ENCODE measurements at regions not wholly inside any gene's neighbourhood (a gene's known extent, or its start where the extent isn't known, plus 50 kb on each side); places are given as distances from the start of the nearest gene placed in this dataset.

GRCh38 chr11:112793416-112793815, 167.8 kb upstream of the NCAM1 start:
- Mint-ChIP-seq H3K27me3 (peaks cover 0 to 8% (median 5%) of the 10 kb centered on the region in 5 donors), H3K27ac (no peak overlapping the region), H3K36me3 (no peaks in the 10 kb centered on the region), H3K4me3 (no peak overlapping the region), H3K9me3 (no peaks in the 10 kb centered on the region), H3K4me1 (peaks cover 0 to 12% (median 4%) of the 10 kb centered on the region in 7 donors)
- no peak overlapping the region for H3K4me3 ChIP-seq (ENCODE audit: low read length)
- H3K27me3 ChIP-seq (ENCODE audit: control insufficient read depth in 2 of 2, insufficient read depth in 2 of 2, low read length in 2 of 2): no peaks in the 10 kb centered on the region
- H3K9me3 ChIP-seq (ENCODE audit: control insufficient read depth in 2 of 3, low read length in 3 of 3): no peaks in the 10 kb centered on the region
- H3K27ac ChIP-seq (ENCODE audit: low read depth, low read length): no peak overlapping the region
- no peak for DNase-seq
- ChIA-PET POLR2A (no interaction called here), CTCF (no interaction called here)
- H3K36me3 ChIP-seq (ENCODE audit: control insufficient read depth in 2 of 3, insufficient read depth in 3 of 3, low read length in 3 of 3): no peaks in the 10 kb centered on the region
- H3K4me1 ChIP-seq (ENCODE audit: control insufficient read depth in 2 of 2, insufficient read depth in 2 of 2, low read length in 2 of 2): no peaks in the 10 kb centered on the region
- intact Hi-C loops (cut with micrococcal nuclease): no loop called here
- no peak for ATAC-seq

- Mint-ChIP-seq H3K4me1 (peaks cover 0 to 12% (median 4%) of the 10 kb centered on the region in 7 donors), H3K27ac (no peak overlapping the region), H3K4me3 (no peak overlapping the region), H3K9me3 (no peaks in the 10 kb centered on the region), H3K27me3 (peaks cover 6 to 17% (median 9%) of the 10 kb centered on the region in 5 donors), H3K36me3 (no peaks in the 10 kb centered on the region)
- Histone ChIP-seq H3K36me3 (ENCODE audit: control insufficient read depth in 2 of 3, insufficient read depth in 3 of 3, low read length in 3 of 3) (no peaks in the 10 kb centered on the region), H3K27ac (ENCODE audit: low read depth, low read length) (no peak overlapping the region), H3K9me3 (ENCODE audit: control insufficient read depth in 2 of 3, low read length in 3 of 3) (no peaks in the 10 kb centered on the region), H3K27me3 (ENCODE audit: control insufficient read depth in 2 of 2, insufficient read depth in 2 of 2, low read length in 2 of 2) (no peaks in the 10 kb centered on the region), H3K4me1 (ENCODE audit: control insufficient read depth in 2 of 2, insufficient read depth in 2 of 2, low read length in 2 of 2) (no peaks in the 10 kb centered on the region), H3K4me3 (ENCODE audit: low read length) (no peak overlapping the region)
- no peak for DNase-seq
- ATAC-seq: no peak
- CTCF ChIA-PET: no interaction called here
- POLR2A ChIA-PET: no interaction called here
- intact Hi-C loops (cut with micrococcal nuclease): loop anchor here in 1 of 2 donors (2.0 kb wide), 1 partner anchor 206 kb away; no protein-coding TSS in a partner anchor
Observed at GRCh38 chr11:112794331-112794846, 166.8 kb upstream of the NCAM1 start.

GRCh38 chr11:112795142-112795815, 165.9 kb upstream of the NCAM1 start:
- ChIA-PET CTCF (interaction anchor here (1.1 kb wide), 1 partner anchor 208 kb away, joined by 4 read pairs; no protein-coding TSS in a partner anchor), POLR2A (no interaction called here)
- Histone ChIP-seq H3K4me3 (ENCODE audit: low read length) (no peak overlapping the region), H3K4me1 (ENCODE audit: control insufficient read depth in 2 of 2, insufficient read depth in 2 of 2, low read length in 2 of 2) (no peaks in the 10 kb centered on the region), H3K27ac (ENCODE audit: low read depth, low read length) (no peak overlapping the region), H3K36me3 (ENCODE audit: control insufficient read depth in 2 of 3, insufficient read depth in 3 of 3, low read length in 3 of 3) (no peaks in the 10 kb centered on the region), H3K9me3 (ENCODE audit: control insufficient read depth in 2 of 3, low read length in 3 of 3) (no peaks in the 10 kb centered on the region), H3K27me3 (ENCODE audit: control insufficient read depth in 2 of 2, insufficient read depth in 2 of 2, low read length in 2 of 2) (no peaks in the 10 kb centered on the region)
- DNase-seq: peak in 2 of 9 donors; percentile 11 to 14
- no peaks in the 10 kb centered on the region for H3K9me3 Mint-ChIP-seq
- no peaks in the 10 kb centered on the region for H3K36me3 Mint-ChIP-seq
- no peak overlapping the region for H3K4me3 Mint-ChIP-seq
- peaks cover 6 to 20% (median 13%) of the 10 kb centered on the region in 5 donors for H3K27me3 Mint-ChIP-seq
- no peak overlapping the region for H3K27ac Mint-ChIP-seq
- ATAC-seq: no peak
- peaks cover 0 to 12% (median 4%) of the 10 kb centered on the region in 7 donors for H3K4me1 Mint-ChIP-seq
- intact Hi-C loops (cut with micrococcal nuclease): loop anchor here (1.0 to 5.0 kb wide), 4 partner anchors 206 to 576 kb away; no protein-coding TSS in a partner anchor

GRCh38 chr11:112795911-112796649, 165.1 kb upstream of the NCAM1 start:
- Histone ChIP-seq H3K27ac (ENCODE audit: low read depth, low read length) (no peak overlapping the region), H3K4me1 (ENCODE audit: control insufficient read depth in 2 of 2, insufficient read depth in 2 of 2, low read length in 2 of 2) (no peaks in the 10 kb centered on the region), H3K9me3 (ENCODE audit: control insufficient read depth in 2 of 3, low read length in 3 of 3) (no peaks in the 10 kb centered on the region), H3K36me3 (ENCODE audit: control insufficient read depth in 2 of 3, insufficient read depth in 3 of 3, low read length in 3 of 3) (no peaks in the 10 kb centered on the region), H3K4me3 (ENCODE audit: low read length) (no peak overlapping the region), H3K27me3 (ENCODE audit: control insufficient read depth in 2 of 2, insufficient read depth in 2 of 2, low read length in 2 of 2) (no peaks in the 10 kb centered on the region)
- POLR2A ChIA-PET: no interaction called here
- Mint-ChIP-seq H3K27me3 (peaks cover 3 to 22% (median 17%) of the 10 kb centered on the region in 5 donors), H3K9me3 (no peaks in the 10 kb centered on the region), H3K4me3 (no peak overlapping the region), H3K36me3 (no peaks in the 10 kb centered on the region), H3K27ac (no peak overlapping the region), H3K4me1 (peaks cover 0 to 12% (median 4%) of the 10 kb centered on the region in 7 donors)
- intact Hi-C loops (cut with micrococcal nuclease): loop anchor here (1.0 to 5.0 kb wide), 4 partner anchors 207 to 577 kb away; no protein-coding TSS in a partner anchor
- CTCF ChIA-PET: interaction anchor here (1.1 kb wide), 1 partner anchor 208 kb away, joined by 4 read pairs; no protein-coding TSS in a partner anchor
- DNase-seq (no peak), ATAC-seq (no peak)

- no peak for ATAC-seq
Observed at GRCh38 chr11:112797092-112797491, 164.1 kb upstream of the NCAM1 start.

GRCh38 chr11:112797648-112798293, 163.4 kb upstream of the NCAM1 start:
- Histone ChIP-seq H3K27me3 (ENCODE audit: control insufficient read depth in 2 of 2, insufficient read depth in 2 of 2, low read length in 2 of 2) (no peaks in the 10 kb centered on the region), H3K4me1 (ENCODE audit: control insufficient read depth in 2 of 2, insufficient read depth in 2 of 2, low read length in 2 of 2) (no peaks in the 10 kb centered on the region), H3K27ac (ENCODE audit: low read depth, low read length) (no peak overlapping the region), H3K4me3 (ENCODE audit: low read length) (no peak overlapping the region), H3K36me3 (ENCODE audit: control insufficient read depth in 2 of 3, insufficient read depth in 3 of 3, low read length in 3 of 3) (no peaks in the 10 kb centered on the region), H3K9me3 (ENCODE audit: control insufficient read depth in 2 of 3, low read length in 3 of 3) (no peaks in the 10 kb centered on the region)
- DNase-seq (peak in 1 of 9 donors; percentile 25), ATAC-seq (peak; percentile 49)
- no peaks in the 10 kb centered on the region for H3K36me3 Mint-ChIP-seq
- peak overlapping the region in 2 of 10 donors; percentile 42 for H3K4me3 Mint-ChIP-seq
- ChIA-PET CTCF (no interaction called here), POLR2A (no interaction called here)
- intact Hi-C loops (cut with micrococcal nuclease): loop anchor here in 1 of 2 donors (1.0 to 5.0 kb wide), 3 partner anchors 210 to 492 kb away; no protein-coding TSS in a partner anchor
- H3K4me1 Mint-ChIP-seq: peaks cover 0 to 12% (median 4%) of the 10 kb centered on the region in 7 donors
- no peaks in the 10 kb centered on the region for H3K9me3 Mint-ChIP-seq
- H3K27me3 Mint-ChIP-seq: peaks cover under 1 to 23% (median 17%) of the 10 kb centered on the region in 5 donors
- peak overlapping the region in 1 of 9 donors; percentile 13 for H3K27ac Mint-ChIP-seq

More at GRCh38 chr11:112797092-112797491, 164.1 kb upstream of the NCAM1 start:
- H3K27me3 Mint-ChIP-seq: peaks cover 3 to 23% (median 17%) of the 10 kb centered on the region in 5 donors
- CTCF ChIA-PET: no interaction called here
- Histone ChIP-seq H3K27me3 (ENCODE audit: control insufficient read depth in 2 of 2, insufficient read depth in 2 of 2, low read length in 2 of 2) (no peaks in the 10 kb centered on the region), H3K36me3 (ENCODE audit: control insufficient read depth in 2 of 3, insufficient read depth in 3 of 3, low read length in 3 of 3) (no peaks in the 10 kb centered on the region), H3K4me1 (ENCODE audit: control insufficient read depth in 2 of 2, insufficient read depth in 2 of 2, low read length in 2 of 2) (no peaks in the 10 kb centered on the region), H3K9me3 (ENCODE audit: control insufficient read depth in 2 of 3, low read length in 3 of 3) (no peaks in the 10 kb centered on the region), H3K27ac (ENCODE audit: low read depth, low read length) (no peak overlapping the region), H3K4me3 (ENCODE audit: low read length) (no peak overlapping the region)
- POLR2A ChIA-PET: no interaction called here
- H3K9me3 Mint-ChIP-seq: no peaks in the 10 kb centered on the region
- no peaks in the 10 kb centered on the region for H3K36me3 Mint-ChIP-seq
- H3K4me1 Mint-ChIP-seq: peaks cover 0 to 12% (median 4%) of the 10 kb centered on the region in 7 donors
- intact Hi-C loops (cut with micrococcal nuclease): loop anchor here in 1 of 2 donors (5.0 kb wide), 1 partner anchor 210 kb away; no protein-coding TSS in a partner anchor
- H3K27ac Mint-ChIP-seq: no peak overlapping the region
- DNase-seq: no peak
- H3K4me3 Mint-ChIP-seq: no peak overlapping the region
